Mammary epithelial cell (primary cell): ENCODE measurements at regions not wholly inside any gene's neighbourhood (a gene's known extent, or its start where the extent isn't known, plus 50 kb on each side); places are given as distances from the start of the nearest gene placed in this dataset.

ENCODE experiments used
- EZH2 ChIP-seq: IDR thresholded peaks from 2 replicates; pipeline ENCODE4 v1.6.1; 2012; ENCODE audit warnings: low read length, inconsistent platforms, borderline replicate concordance
- TF ChIP-seq, protein P1 (sequence below), 2 donors: IDR thresholded peaks in 1 of 2; conservative IDR thresholded peaks in 1 of 2; 2 replicates each; pipeline ENCODE4 v1.5.1; 2011 to 2012; ENCODE audit warnings: inconsistent platforms in 2 of 2, low read length in 2 of 2, mild to moderate bottlenecking in 2 of 2, control low read depth in 1 of 2, low read depth in 1 of 2; ENCODE audit not compliant: insufficient read depth in 1 of 2; ENCODE audit errors: extremely low read depth in 1 of 2

GRCh38 chr16:51562891-51563290 lies 411.8 kb upstream of the SALL1 start:
- TF ChIP-seq, protein P1, sequence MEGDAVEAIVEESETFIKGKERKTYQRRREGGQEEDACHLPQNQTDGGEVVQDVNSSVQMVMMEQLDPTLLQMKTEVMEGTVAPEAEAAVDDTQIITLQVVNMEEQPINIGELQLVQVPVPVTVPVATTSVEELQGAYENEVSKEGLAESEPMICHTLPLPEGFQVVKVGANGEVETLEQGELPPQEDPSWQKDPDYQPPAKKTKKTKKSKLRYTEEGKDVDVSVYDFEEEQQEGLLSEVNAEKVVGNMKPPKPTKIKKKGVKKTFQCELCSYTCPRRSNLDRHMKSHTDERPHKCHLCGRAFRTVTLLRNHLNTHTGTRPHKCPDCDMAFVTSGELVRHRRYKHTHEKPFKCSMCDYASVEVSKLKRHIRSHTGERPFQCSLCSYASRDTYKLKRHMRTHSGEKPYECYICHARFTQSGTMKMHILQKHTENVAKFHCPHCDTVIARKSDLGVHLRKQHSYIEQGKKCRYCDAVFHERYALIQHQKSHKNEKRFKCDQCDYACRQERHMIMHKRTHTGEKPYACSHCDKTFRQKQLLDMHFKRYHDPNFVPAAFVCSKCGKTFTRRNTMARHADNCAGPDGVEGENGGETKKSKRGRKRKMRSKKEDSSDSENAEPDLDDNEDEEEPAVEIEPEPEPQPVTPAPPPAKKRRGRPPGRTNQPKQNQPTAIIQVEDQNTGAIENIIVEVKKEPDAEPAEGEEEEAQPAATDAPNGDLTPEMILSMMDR (conservative IDR thresholded peaks at IDR 0.05 in 1 of 2, IDR thresholded peaks at IDR 0.05 in 1 of 2; ENCODE audit: extremely low read depth in 1 of 2, insufficient read depth in 1 of 2, low read depth in 1 of 2, low read length in 2 of 2) = no peak
- no peak for TF ChIP-seq EZH2
